GM21526 (cell line): ENCODE measurements at regions not wholly inside any gene's neighbourhood (a gene's known extent, or its start where the extent isn't known, plus 50 kb on each side); places are given as distances from the start of the nearest gene placed in this dataset.

ENCODE experiments used
- ATAC-seq: cut with Tn5 transposase; IDR thresholded peaks from one replicate; pipeline ENCODE4 v1.9.1; 2021; ENCODE audit warnings: moderate library complexity; ENCODE audit not compliant: unreplicated experiment, low FRiP score

DNA sequence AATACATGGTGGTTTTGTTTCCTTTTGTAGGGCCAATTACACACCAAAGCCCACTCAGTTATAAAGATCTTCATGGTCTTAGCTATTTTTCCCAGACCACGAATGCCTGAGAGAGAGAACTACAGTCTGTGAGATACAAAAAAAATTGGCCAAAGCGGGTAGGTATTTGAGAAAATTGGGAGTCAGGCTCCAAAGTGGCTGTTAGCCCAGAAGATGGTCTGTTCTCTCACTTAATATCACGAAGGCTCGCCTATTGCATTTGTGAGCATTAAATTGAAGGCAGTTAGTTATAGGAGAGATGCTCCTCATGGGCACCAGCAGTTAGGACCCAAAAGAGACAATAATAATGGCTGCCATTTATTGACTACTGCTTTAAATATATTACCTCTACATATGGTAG, 342.7 kb downstream of the PLPP3 start:
- no peak for ATAC-seq

GRCh38 chr1:56235909-56236510, 343.4 kb downstream of the PLPP3 start:
- ATAC-seq = no peak

GRCh38 chr1:56229186-56229585, 350.2 kb downstream of the PLPP3 start:
- no peak for ATAC-seq

GRCh38 chr1:56227886-56228285, 351.5 kb downstream of the PLPP3 start:
- no peak for ATAC-seq

GRCh38 chr1:56227401-56227800, 352.0 kb downstream of the PLPP3 start:
- ATAC-seq = no peak

GRCh38 chr1:56225964-56226815, 353.2 kb downstream of the PLPP3 start:
- no peak for ATAC-seq

GRCh38 chr1:56223968-56224367, 355.4 kb downstream of the PLPP3 start:
- no peak for ATAC-seq

DNA sequence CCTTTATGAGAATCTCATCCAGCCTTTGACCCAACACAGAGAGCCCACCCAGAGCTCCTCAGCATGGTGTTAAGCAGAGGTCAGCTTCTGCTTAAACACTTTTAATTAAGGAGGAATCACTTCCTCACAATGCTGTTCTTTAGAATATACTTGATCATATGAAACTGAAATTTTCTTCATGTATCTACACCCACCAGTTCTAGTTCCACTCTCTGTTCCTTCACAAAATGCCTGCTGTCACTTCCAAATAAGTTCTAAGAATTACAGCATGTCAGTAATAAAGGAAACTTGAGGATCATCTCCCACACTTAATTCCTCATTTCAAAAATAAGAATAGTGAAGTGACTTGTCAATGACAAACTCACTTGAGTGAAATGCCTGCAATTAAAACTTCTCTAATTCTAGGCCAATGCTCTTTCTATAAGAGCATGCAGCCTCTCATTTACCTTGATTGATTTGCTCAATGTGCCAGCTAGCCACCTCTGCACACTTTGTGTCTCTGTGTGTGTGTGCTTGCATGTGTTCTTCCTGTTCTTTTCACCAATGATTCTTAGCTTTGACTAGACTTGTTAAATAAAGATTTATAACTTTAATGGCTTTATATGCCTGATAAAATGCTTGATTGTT, 356.3 kb downstream of the PLPP3 start:
- ATAC-seq = no peak

- ATAC-seq = no peak
Measured at GRCh38 chr1:56220021-56220420, 359.3 kb downstream of the PLPP3 start.

DNA sequence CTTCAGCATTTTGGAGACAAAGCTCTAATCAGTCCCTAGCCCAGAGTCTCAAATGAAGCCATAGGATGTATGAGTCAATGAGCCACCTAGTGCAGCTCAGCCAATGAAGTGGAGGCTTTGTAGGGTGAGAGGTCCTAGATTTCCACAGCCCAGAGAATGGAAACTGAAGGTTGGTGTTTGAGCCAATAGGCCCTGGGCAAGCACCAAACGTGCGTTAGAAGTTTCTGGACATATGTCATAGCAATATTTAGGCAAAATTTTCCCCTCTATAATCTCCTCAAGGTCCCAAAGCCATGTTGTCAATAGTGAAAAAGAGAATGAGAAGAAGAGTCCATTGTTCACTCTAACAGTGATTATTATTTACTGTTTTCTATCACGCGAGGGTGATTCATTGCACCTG, 361.3 kb downstream of the PLPP3 start:
- no peak for ATAC-seq

- ATAC-seq = no peak
Measured at GRCh38 chr1:56216218-56216617, 363.1 kb downstream of the PLPP3 start.

DNA sequence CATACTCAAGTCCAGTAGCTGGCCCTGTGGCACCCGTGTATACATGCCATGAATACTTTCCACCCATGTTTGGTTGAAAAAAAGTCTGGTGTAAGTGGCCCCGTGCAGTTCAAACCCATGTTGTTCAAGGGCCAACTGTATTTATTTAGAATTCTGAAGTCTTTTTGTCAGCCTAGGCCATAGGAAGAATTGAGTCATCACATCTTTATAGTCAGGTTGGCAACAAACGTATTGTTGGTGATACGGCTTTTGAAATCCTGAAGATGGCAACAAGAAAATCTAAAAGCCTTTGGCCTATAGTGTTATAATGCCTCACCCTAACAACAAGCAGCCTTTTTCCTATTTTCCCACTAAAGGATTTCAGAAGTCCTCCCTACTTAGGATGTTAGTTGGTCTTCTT, 363.6 kb downstream of the PLPP3 start:
- ATAC-seq = no peak

GRCh38 chr1:56215086-56215485, 364.3 kb downstream of the PLPP3 start:
- ATAC-seq = no peak

DNA sequence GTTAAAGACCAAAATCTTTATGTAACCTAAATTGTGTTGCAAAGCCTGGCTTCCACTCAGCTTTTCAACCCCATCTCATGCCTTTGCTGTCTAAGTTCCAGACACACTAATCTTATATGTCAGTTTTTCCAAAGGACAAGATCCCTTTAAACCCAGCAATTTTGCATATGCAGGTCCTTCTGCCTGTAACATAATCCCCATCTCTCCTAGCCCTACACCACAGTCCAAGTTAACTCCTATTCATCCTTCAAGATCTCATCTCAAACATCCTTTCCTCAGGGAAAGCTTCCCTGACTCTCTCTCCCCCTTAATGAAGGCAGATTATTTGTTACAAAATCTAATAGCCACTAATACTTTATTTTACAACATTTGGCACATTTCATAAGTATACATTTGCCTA, 366.3 kb downstream of the PLPP3 start:
- ATAC-seq = no peak

DNA sequence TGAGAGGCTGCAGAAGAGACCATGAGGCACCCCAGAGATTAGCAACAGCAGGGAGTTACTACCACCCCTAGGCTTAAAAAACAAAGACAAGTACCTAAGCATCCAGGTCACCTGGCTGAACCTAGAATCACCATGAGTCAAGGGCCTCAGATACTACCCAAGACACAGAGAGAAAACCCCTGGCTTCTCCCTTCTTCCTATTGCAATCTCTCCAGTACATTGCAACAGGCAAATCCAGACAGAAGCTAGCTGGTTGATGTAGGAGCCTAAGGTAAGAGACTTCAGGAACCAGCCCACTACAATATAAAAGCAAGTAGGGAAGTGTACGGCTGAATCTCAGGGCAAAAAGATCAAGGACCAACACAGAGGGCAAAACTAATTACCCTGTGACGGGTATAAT, 367.2 kb downstream of the PLPP3 start:
- no peak for ATAC-seq

DNA sequence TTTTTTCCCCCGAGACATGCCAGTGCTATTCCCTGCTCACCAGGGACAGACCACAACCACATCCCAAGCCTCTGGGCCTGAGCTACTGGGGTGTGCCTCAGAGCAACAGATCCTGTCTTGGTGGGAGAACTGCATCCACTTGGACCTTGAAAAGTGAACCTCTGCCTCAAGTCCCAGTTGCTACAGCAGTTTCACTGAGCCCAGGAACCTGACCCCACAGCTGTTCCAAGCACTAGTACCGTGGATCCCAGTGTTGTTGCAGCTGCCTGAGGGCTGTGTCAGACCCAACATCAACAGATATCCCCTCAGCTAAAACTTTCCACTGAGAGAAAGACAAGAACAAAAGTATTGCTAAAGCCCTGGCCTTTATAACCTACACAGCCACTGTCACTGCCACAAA, 373.0 kb downstream of the PLPP3 start:
- no peak for ATAC-seq

- no peak for ATAC-seq
Measured at GRCh38 chr1:56204206-56204605, 375.2 kb downstream of the PLPP3 start.

GRCh38 chr1:56202796-56203492, 376.4 kb downstream of the PLPP3 start:
- ATAC-seq = no peak

- no peak for ATAC-seq
Measured at GRCh38 chr1:56202186-56202585, 377.2 kb downstream of the PLPP3 start.

DNA sequence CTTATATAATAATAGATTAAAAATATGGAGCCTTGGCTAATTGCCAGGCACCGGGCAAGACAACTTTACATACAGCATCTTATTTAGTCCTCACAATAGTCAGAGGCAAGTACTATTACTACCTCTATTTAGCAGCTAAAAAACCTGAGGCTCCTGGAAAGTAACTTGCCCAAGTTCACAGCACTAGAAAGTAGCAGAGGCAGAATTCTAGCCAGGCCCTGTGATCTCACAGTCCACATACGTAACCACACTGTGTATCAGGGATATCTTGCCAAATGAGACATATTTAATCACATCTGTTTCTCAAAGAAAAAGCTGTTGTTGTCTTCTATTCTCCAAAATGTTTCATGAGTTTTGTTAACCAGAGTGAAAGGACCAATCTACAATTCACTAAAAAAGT, 378.5 kb downstream of the PLPP3 start:
- no peak for ATAC-seq

DNA sequence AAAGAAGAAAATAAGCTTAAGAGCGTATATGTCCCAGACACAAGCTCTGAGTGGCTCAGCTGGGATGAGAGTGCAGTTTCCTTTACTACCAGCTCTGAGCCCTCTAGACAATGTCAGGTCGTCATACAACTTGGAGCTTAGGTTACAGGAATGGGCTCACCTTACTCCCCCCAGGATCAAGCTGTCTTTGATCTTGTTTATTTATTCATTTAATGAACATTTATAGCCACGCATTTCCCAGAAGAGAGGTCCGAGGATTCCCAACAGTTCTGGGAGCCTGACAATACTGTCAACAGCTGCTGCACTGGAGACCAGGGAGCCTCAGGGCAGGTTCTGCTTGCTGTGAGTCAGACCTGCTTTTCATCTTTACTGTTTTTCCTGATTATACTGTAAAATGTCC, 378.9 kb downstream of the PLPP3 start:
- no peak for ATAC-seq
